ENCODE measurements at regions not wholly inside any gene's neighbourhood (a gene's known extent, or its start where the extent isn't known, plus 50 kb on each side); places are given as distances from the start of the nearest gene placed in this dataset.

- TF ChIP-seq CTCF (IDR thresholded peaks at IDR 0.05) = no peak
- TF ChIP-seq POLR2A (IDR thresholded peaks at IDR 0.05) = no peak
These were observed 941.3 kb downstream of the TBC1D32 start for GRCh38 chr6:120392941-120393340.

All from lower leg skin (tissue), 3 donors.